Stimulated activated CD4-positive, alpha-beta T cell treated with anti-CD3 and anti-CD28 coated beads, Interleukin-4, amount 100 ng/mL, for 24 hours (primary cell): ENCODE measurements at regions not wholly inside any gene's neighbourhood (a gene's known extent, or its start where the extent isn't known, plus 50 kb on each side); places are given as distances from the start of the nearest gene placed in this dataset.
"Not testable (repeated sequence)": the region's sequence is repeated elsewhere in the genome, so short reads cannot be mapped to it uniquely, and the experiment has no call there.

Experiments
- DNase-seq: peaks from one replicate; pipeline ENCODE4 v3.0.0-alpha.2; 2020

GRCh38 chr3:152671446-152672319 is 163.2 kb upstream of the P2RY1 start:
- no peak for DNase-seq

GRCh38 chr3:152672320-152672649 is 162.6 kb upstream of the P2RY1 start:
- DNase-seq, result no peak

GRCh38 chr3:152676810-152677379 is 158.0 kb upstream of the P2RY1 start:
- no peak for DNase-seq

GRCh38 chr3:152677491-152677890 is 157.4 kb upstream of the P2RY1 start:
- no peak for DNase-seq

GRCh38 chr3:152682477-152682876 is 152.5 kb upstream of the P2RY1 start:
- no peak for DNase-seq

- DNase-seq, result no peak
Measured at GRCh38 chr3:152683521-152683999, 151.4 kb upstream of the P2RY1 start.

- no peak for DNase-seq
Measured at GRCh38 chr3:152684279-152684678, 150.7 kb upstream of the P2RY1 start.

- no peak for DNase-seq
Measured at GRCh38 chr3:152688313-152688712, 146.6 kb upstream of the P2RY1 start.

GRCh38 chr3:152692326-152692725 is 142.6 kb upstream of the P2RY1 start:
- DNase-seq, result not testable (repeated sequence)

- not testable (repeated sequence) for DNase-seq
Measured at GRCh38 chr3:152693521-152694250, 141.2 kb upstream of the P2RY1 start.

GRCh38 chr3:152695840-152696239 is 139.1 kb upstream of the P2RY1 start:
- DNase-seq, result no peak

GRCh38 chr3:152696962-152697361 is 138.0 kb upstream of the P2RY1 start:
- DNase-seq, result no peak

GRCh38 chr3:152703245-152703890 is 131.6 kb upstream of the P2RY1 start:
- DNase-seq, result no peak

GRCh38 chr3:152706991-152707713 is 127.8 kb upstream of the P2RY1 start:
- DNase-seq, result no peak

- DNase-seq, result no peak
Measured at GRCh38 chr3:152709659-152710058, 125.3 kb upstream of the P2RY1 start.

GRCh38 chr3:152710549-152710948 is 124.4 kb upstream of the P2RY1 start:
- no peak for DNase-seq

- no peak for DNase-seq
Measured at GRCh38 chr3:152713989-152714388, 120.9 kb upstream of the P2RY1 start.

- DNase-seq, result no peak
Measured at GRCh38 chr3:152714507-152714906, 120.4 kb upstream of the P2RY1 start.

- no peak for DNase-seq
Measured at GRCh38 chr3:152717252-152717651, 117.7 kb upstream of the P2RY1 start.

- no peak for DNase-seq
Measured at GRCh38 chr3:152718810-152719209, 116.1 kb upstream of the P2RY1 start.

GRCh38 chr3:152719264-152719663 is 115.7 kb upstream of the P2RY1 start:
- no peak for DNase-seq

- no peak for DNase-seq
Measured at GRCh38 chr3:152720951-152721718, 113.8 kb upstream of the P2RY1 start.
